Subcutaneous abdominal adipose tissue (tissue), 5 donors: ENCODE measurements at regions not wholly inside any gene's neighbourhood (a gene's known extent, or its start where the extent isn't known, plus 50 kb on each side); places are given as distances from the start of the nearest gene placed in this dataset.
"Not testable (repeated sequence)": the region's sequence is repeated elsewhere in the genome, so short reads cannot be mapped to it uniquely, and the experiment has no call there.

Source experiments
- H3K27ac ChIP-seq: one replicate; pipeline ENCODE4 v1.7.0; 2013; ENCODE audit warnings: low read depth, mild to moderate bottlenecking, inconsistent platforms, low read length, moderate library complexity
- H3K27me3 ChIP-seq, 5 donors: one replicate each; pipeline ENCODE4 v1.7.0; 2013; ENCODE audit warnings: low read length in 5 of 5, inconsistent platforms in 1 of 5; ENCODE audit not compliant: control insufficient read depth in 5 of 5, insufficient read depth in 4 of 5
- H3K36me3 ChIP-seq, 5 donors: one replicate each; pipeline ENCODE4 v1.7.0; 2013; ENCODE audit warnings: low read length in 5 of 5; ENCODE audit not compliant: control insufficient read depth in 5 of 5, insufficient read depth in 5 of 5
- H3K4me1 ChIP-seq, 5 donors: one replicate each; pipeline ENCODE4 v1.7.0; 2013; ENCODE audit warnings: low read length in 5 of 5, mild to moderate bottlenecking in 3 of 5, moderate library complexity in 1 of 5; ENCODE audit not compliant: control insufficient read depth in 5 of 5, insufficient read depth in 5 of 5
- H3K4me3 ChIP-seq, 5 donors: one replicate each; pipeline ENCODE4 v1.7.0; 2013; ENCODE audit warnings: low read length in 5 of 5, low read depth in 1 of 5
- H3K9ac ChIP-seq, 5 donors: one replicate each; pipeline ENCODE4 v1.7.0; 2013; ENCODE audit warnings: low read length in 5 of 5, mild to moderate bottlenecking in 4 of 5, moderate library complexity in 3 of 5
- H3K9me3 ChIP-seq, 5 donors: one replicate each; pipeline ENCODE4 v1.7.0; 2013; ENCODE audit warnings: low read length in 5 of 5; ENCODE audit not compliant: control insufficient read depth in 5 of 5
- donor health status: healthy.
- donor health status: healthy.
- donor health status: healthy.
- donor health status: healthy.
- donor health status: healthy.

DNA sequence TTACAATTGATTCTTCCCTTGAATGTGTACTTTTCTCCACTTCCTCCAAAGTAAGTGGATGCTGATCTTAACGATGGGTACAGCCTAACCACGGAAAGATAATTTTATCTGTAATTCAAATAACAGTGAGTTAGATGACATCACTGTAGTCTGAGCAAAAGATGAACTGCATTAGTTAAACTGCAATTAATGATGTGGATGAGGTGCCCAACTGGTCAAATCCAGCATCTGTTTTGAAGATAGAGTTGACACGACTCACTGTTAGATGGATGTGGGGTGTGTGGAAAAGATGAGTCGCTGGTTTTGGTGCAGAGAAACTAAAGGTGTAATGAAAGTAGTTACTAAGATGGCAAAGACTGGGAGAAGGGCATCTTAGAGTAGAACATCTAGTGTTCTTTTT lies 270.5 kb upstream of the MEIS1 start:
- H3K9ac ChIP-seq, result no peak overlapping the region
- no peak overlapping the region for H3K27ac ChIP-seq
- no peaks in the 10 kb centered on the region for H3K4me1 ChIP-seq
- no peaks in the 10 kb centered on the region for H3K36me3 ChIP-seq
- H3K27me3 ChIP-seq, result no peaks in the 10 kb centered on the region
- H3K9me3 ChIP-seq, result no peaks in the 10 kb centered on the region
- no peak overlapping the region for H3K4me3 ChIP-seq

DNA sequence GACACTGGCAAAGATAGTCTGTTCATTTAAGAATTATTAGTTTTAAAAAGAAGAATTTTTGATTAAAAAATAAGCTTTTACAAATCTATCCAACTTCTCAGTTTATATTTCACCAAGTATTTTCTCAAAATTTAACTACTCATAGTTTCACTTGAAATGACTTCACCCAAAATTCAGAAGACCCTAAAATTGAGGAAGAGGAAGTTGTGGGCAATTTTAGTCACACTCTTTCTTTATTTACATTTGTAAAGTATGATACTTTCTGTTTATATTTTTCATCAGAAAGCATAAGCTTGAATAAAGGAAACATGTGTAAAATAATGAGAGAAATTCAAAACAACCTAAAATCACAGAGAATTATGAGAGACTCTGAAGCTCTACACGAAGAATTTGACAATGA lies 278.8 kb upstream of the MEIS1 start:
- Histone ChIP-seq H3K9me3 (peaks cover 3 to 25% (median 16%) of the 10 kb centered on the region in 5 donors), H3K9ac (no peak overlapping the region)

DNA sequence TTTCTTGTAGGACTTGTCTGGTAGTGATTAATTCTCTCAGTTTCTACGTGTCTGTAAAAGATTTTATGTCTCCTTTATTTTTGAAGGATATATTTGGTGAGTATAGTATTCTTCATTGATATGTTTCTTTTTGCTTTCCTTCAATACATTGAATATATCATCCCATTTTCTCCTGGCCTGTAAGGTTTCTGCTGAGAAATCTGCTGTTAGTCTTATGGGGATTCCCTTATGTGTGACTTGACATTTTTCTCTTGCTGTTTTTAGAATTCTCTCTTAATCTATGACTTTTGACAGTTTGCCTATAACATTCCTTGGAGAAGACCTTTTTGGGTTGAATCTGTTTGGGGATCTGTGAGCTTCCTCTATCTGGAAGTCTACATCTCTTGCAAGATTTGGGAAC lies 281.0 kb upstream of the MEIS1 start:
- H3K36me3 ChIP-seq, result no peaks in the 10 kb centered on the region
- no peak overlapping the region for H3K4me3 ChIP-seq
- no peak overlapping the region for H3K27ac ChIP-seq
- H3K27me3 ChIP-seq, result no peaks in the 10 kb centered on the region
- H3K9ac ChIP-seq, result no peak overlapping the region
- peaks cover 3 to 28% (median 16%) of the 10 kb centered on the region in 5 donors for H3K9me3 ChIP-seq
- H3K4me1 ChIP-seq, result no peaks in the 10 kb centered on the region

More for the DNA sequence above, 278.8 kb upstream of the MEIS1 start:
- Histone ChIP-seq H3K4me3 (no peak overlapping the region), H3K27ac (no peak overlapping the region), H3K4me1 (no peaks in the 10 kb centered on the region), H3K36me3 (no peaks in the 10 kb centered on the region), H3K27me3 (no peaks in the 10 kb centered on the region)

DNA sequence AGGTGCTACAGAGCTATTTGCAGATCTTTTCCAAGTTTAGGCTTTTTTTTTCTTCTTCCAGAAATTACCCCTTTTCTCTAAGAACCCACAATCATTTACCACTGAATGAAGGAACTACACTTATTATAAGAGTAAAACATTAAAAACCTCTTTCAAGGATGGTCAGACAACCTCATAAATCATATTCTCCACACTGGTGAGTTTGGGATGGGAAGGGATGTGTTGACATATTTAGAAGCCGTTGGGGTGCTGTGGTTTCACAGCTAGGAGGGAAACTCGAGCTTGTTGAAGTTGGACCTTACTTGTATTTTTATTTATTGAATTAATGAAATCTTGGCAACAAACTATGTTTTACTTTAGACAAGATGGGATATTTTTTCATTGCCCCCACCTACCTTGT lies 289.4 kb upstream of the MEIS1 start:
- H3K27me3 ChIP-seq, result no peaks in the 10 kb centered on the region
- H3K9me3 ChIP-seq, result no peaks in the 10 kb centered on the region
- H3K4me3 ChIP-seq, result no peak overlapping the region
- H3K4me1 ChIP-seq, result no peaks in the 10 kb centered on the region
- H3K9ac ChIP-seq, result no peak overlapping the region
- no peaks in the 10 kb centered on the region for H3K36me3 ChIP-seq
- H3K27ac ChIP-seq, result no peak overlapping the region

DNA sequence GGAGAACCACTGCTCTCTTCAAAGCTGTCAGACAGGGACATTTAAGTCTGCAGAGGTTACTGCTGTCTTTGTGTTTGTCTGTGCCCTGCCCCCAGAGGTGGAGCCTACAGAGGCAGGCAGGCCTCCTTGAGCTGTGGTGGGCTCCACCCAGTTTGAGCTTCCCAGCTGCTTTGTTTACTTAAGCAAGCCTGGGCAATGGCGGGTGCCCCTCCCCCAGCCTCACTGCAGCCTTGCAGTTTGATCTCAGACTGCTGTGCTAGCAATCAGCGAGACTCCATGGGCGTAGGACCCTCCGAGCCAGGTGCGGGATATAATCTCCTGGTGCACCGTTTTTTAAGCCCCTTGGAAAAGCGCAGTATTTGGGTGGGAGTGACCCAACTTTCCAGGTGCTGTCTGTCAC lies 290.6 kb upstream of the MEIS1 start:
- not testable (repeated sequence) for H3K27ac ChIP-seq, H3K4me3 ChIP-seq, H3K9me3 ChIP-seq, H3K36me3 ChIP-seq, H3K4me1 ChIP-seq, H3K27me3 ChIP-seq, H3K9ac ChIP-seq

DNA sequence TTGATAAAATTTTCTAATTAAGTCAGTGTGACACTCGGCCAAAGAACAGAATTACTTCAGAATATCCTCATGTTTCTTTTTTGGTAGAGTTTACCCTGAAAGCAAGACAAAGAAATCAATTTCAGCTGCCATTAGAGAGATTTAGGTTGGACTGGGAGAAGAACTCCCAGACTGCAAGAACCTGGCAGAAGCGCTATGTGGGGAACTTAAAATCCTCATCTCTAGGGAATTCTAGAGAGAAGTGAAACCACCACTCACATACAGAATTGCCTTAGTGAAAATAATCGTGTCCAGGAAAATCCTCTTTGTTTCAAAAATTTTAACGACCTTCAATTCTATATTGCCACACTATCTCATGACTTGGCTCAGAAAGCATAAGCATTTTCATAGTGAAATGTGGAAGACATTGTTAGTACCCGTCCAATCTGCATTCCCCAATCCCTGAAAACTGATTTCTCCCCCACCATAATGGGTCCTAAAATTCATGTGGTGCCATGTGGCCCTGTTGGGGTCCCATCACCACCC lies 297.3 kb upstream of the MEIS1 start:
- H3K9me3 ChIP-seq, result no peaks in the 10 kb centered on the region
- H3K4me3 ChIP-seq, result no peak overlapping the region
- H3K36me3 ChIP-seq, result no peaks in the 10 kb centered on the region
- H3K27me3 ChIP-seq, result no peaks in the 10 kb centered on the region
- no peak overlapping the region for H3K9ac ChIP-seq
- H3K27ac ChIP-seq, result no peak overlapping the region
- H3K4me1 ChIP-seq, result peaks cover 0 to 3% (median 0%) of the 10 kb centered on the region in 5 donors

DNA sequence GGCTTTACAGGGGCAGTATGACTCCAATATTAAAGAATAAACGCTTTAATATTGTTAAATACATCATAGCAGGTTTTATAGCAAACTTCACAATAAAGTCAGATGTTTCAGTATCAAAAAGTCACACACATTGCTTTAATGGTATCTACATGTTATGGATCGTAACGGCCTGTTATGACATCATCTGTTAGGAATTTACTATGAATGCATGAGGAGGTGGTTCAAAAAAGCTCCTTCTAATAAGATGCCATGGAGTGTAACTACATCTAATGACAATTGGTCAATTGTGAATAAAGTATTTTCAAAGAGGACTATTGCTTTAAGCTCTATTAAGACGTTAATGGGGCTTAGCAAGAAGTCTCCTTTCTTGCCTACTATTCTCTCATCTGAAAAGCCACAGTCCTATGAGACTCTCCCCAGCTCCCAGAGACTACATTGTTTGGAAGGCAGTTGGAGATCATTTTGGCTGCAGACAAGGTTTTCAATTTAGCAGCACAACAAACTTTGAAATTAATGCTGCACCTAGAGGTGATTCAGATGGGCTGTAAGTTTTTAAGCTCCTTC lies 300.7 kb upstream of the MEIS1 start:
- H3K9me3 ChIP-seq, result no peaks in the 10 kb centered on the region
- H3K36me3 ChIP-seq, result no peaks in the 10 kb centered on the region
- H3K4me1 ChIP-seq, result peaks cover 0 to 3% (median 0%) of the 10 kb centered on the region in 5 donors
- no peak overlapping the region for H3K27ac ChIP-seq
- H3K4me3 ChIP-seq, result no peak overlapping the region
- H3K27me3 ChIP-seq, result no peaks in the 10 kb centered on the region
- no peak overlapping the region for H3K9ac ChIP-seq

DNA sequence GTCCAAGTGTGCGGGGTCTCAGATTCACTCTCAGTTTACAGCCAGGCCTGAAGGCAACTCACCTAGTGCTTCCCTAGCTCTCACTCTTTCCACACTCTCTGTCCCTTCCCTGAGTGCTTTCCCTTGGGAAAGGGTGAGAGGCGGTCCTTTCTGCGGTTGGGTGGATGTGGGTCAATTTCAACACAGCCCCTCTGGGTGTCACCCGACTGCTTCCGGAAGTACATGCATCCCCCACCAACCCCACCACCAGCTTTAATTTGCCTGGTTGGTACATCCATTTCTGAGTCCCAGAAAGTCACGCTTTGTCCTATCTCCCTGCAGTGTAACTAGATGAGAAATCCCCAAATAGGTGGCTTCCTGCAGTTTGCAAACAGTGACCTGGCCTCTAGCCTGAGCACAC lies 307.3 kb upstream of the MEIS1 start:
- Histone ChIP-seq H3K27me3 (no peaks in the 10 kb centered on the region), H3K36me3 (no peaks in the 10 kb centered on the region), H3K9me3 (no peaks in the 10 kb centered on the region), H3K4me1 (peaks cover 0 to 4% (median 0%) of the 10 kb centered on the region in 5 donors), H3K27ac (no peak overlapping the region), H3K4me3 (no peak overlapping the region), H3K9ac (no peak overlapping the region)

DNA sequence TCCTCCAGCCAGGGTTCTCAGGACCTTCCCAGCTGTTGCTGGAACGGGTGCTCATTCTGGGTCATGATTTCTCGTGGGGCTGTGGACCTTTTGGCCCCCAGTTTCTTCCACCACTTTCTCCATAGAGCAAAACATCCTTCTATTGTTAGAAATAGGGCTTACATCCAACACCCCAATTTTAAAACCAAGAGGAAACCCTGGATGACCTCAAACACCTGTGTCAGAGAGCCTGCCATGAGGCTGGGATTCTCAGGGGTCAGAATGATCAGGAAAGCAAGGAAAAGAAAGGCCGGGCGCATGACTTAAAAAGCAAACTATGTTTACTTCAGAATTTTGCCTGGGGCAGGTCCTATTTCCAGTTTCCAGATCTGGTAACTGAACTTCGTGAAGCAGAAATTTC lies 307.9 kb upstream of the MEIS1 start:
- Histone ChIP-seq H3K27ac (no peak overlapping the region), H3K4me1 (peaks cover 0 to 7% (median 0%) of the 10 kb centered on the region in 5 donors), H3K9me3 (no peaks in the 10 kb centered on the region), H3K4me3 (no peak overlapping the region), H3K27me3 (no peaks in the 10 kb centered on the region), H3K36me3 (no peaks in the 10 kb centered on the region), H3K9ac (no peak overlapping the region)

DNA sequence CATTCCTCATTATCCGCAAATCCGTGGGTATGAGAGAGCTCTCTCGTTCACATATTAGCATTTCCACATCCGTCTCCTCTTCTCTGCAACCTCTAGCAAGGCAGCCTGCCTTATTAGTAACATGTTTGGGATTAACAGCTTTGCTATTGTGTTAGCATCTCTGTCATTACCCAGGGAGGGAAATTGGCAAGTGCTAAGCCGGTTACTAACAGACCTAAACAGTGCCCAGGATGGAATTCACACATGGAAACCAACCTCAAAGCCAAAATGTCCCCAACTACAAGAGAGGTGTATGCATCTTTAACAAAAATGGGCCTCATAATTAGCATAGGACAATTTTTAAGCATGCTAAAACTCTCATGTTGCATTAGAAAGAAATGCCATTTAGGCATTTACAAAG lies 309.0 kb upstream of the MEIS1 start:
- H3K27me3 ChIP-seq, result no peaks in the 10 kb centered on the region
- H3K4me3 ChIP-seq, result no peak overlapping the region
- no peaks in the 10 kb centered on the region for H3K36me3 ChIP-seq
- no peak overlapping the region for H3K9ac ChIP-seq
- no peaks in the 10 kb centered on the region for H3K9me3 ChIP-seq
- H3K27ac ChIP-seq, result no peak overlapping the region
- H3K4me1 ChIP-seq, result peaks cover 0 to 7% (median 0%) of the 10 kb centered on the region in 5 donors
